ENCODE measurements at regions not wholly inside any gene's neighbourhood (a gene's known extent, or its start where the extent isn't known, plus 50 kb on each side); places are given as distances from the start of the nearest gene placed in this dataset.
"Not testable (repeated sequence)": the region's sequence is repeated elsewhere in the genome, so short reads cannot be mapped to it uniquely, and the experiment has no call there.

DNA sequence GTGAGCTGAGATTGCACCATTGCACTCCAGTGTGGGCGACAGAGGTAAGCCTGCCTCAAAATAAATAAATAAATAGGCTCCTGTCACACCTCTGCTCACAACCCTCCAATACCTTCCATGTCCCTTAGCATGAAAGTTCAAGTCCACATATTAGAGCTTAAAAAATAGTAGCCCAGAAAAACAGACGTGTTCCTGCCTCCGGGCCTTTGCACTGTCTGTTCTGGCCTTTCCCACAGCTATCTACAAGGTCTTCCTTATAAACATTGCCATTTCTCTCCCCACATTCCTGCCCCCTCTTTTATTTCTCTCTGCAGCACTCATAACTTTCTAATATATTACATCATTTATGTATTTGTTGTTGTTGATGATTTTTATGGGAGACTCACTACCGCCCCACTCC is 85.6 kb upstream of the CASZ1 start (continued):
- TF ChIP-seq, protein P1, sequence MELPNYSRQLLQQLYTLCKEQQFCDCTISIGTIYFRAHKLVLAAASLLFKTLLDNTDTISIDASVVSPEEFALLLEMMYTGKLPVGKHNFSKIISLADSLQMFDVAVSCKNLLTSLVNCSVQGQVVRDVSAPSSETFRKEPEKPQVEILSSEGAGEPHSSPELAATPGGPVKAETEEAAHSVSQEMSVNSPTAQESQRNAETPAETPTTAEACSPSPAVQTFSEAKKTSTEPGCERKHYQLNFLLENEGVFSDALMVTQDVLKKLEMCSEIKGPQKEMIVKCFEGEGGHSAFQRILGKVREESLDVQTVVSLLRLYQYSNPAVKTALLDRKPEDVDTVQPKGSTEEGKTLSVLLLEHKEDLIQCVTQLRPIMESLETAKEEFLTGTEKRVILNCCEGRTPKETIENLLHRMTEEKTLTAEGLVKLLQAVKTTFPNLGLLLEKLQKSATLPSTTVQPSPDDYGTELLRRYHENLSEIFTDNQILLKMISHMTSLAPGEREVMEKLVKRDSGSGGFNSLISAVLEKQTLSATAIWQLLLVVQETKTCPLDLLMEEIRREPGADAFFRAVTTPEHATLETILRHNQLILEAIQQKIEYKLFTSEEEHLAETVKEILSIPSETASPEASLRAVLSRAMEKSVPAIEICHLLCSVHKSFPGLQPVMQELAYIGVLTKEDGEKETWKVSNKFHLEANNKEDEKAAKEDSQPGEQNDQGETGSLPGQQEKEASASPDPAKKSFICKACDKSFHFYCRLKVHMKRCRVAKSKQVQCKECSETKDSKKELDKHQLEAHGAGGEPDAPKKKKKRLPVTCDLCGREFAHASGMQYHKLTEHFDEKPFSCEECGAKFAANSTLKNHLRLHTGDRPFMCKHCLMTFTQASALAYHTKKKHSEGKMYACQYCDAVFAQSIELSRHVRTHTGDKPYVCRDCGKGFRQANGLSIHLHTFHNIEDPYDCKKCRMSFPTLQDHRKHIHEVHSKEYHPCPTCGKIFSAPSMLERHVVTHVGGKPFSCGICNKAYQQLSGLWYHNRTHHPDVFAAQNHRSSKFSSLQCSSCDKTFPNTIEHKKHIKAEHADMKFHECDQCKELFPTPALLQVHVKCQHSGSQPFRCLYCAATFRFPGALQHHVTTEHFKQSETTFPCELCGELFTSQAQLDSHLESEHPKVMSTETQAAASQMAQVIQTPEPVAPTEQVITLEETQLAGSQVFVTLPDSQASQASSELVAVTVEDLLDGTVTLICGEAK (IDR thresholded peaks at IDR 0.05; ENCODE audit: borderline replicate concordance), result no peak
- TF ChIP-seq ZNF24 (IDR thresholded peaks at IDR 0.05), result no peak
- TF ChIP-seq SIN3A (IDR thresholded peaks at IDR 0.05; ENCODE audit: low read depth, low read length), result no peak
- TF ChIP-seq, protein P2, sequence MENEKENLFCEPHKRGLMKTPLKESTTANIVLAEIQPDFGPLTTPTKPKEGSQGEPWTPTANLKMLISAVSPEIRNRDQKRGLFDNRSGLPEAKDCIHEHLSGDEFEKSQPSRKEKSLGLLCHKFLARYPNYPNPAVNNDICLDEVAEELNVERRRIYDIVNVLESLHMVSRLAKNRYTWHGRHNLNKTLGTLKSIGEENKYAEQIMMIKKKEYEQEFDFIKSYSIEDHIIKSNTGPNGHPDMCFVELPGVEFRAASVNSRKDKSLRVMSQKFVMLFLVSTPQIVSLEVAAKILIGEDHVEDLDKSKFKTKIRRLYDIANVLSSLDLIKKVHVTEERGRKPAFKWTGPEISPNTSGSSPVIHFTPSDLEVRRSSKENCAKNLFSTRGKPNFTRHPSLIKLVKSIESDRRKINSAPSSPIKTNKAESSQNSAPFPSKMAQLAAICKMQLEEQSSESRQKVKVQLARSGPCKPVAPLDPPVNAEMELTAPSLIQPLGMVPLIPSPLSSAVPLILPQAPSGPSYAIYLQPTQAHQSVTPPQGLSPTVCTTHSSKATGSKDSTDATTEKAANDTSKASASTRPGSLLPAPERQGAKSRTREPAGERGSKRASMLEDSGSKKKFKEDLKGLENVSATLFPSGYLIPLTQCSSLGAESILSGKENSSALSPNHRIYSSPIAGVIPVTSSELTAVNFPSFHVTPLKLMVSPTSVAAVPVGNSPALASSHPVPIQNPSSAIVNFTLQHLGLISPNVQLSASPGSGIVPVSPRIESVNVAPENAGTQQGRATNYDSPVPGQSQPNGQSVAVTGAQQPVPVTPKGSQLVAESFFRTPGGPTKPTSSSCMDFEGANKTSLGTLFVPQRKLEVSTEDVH (IDR thresholded peaks at IDR 0.05; ENCODE audit: low read depth, partially characterized antibody), result no peak
- TF ChIP-seq, protein P3, sequence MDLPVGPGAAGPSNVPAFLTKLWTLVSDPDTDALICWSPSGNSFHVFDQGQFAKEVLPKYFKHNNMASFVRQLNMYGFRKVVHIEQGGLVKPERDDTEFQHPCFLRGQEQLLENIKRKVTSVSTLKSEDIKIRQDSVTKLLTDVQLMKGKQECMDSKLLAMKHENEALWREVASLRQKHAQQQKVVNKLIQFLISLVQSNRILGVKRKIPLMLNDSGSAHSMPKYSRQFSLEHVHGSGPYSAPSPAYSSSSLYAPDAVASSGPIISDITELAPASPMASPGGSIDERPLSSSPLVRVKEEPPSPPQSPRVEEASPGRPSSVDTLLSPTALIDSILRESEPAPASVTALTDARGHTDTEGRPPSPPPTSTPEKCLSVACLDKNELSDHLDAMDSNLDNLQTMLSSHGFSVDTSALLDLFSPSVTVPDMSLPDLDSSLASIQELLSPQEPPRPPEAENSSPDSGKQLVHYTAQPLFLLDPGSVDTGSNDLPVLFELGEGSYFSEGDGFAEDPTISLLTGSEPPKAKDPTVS (IDR thresholded peaks at IDR 0.05; ENCODE audit: low read depth, low read length), result no peak
- no peak for TF ChIP-seq CBX5 (IDR thresholded peaks at IDR 0.05; ENCODE audit: low read depth)

DNA sequence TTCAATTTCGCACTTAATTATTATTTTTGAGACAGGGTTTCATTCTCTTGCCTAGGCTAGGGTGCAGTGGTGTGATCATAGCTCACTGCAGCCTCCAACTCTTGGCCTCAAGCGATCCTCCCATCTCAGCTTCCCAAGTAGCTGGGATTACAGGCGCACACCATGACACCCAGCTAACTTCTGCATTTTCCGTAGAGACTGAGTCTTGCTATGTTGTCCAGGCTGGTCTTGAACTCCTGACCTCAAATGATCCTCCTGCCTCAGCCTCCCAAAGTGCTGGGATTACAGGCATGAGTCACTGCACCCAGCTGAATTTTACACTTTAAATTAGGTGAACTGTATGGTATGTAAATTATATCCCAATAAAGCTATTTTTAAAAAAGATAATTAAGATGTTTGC is 90.6 kb upstream of the CASZ1 start:
- H4K20me1 ChIP-seq (ENCODE audit: control insufficient read depth, insufficient read depth); H3K79me2 ChIP-seq (ENCODE audit: control insufficient read depth, insufficient read depth, low read length); intact Hi-C loops (cut with micrococcal nuclease; ENCODE audit: unreplicated experiment); FAIRE-seq; H3K4me1 ChIP-seq (ENCODE audit: control insufficient read depth, insufficient read depth, low read length); H3K9me3 ChIP-seq (replicated peaks; ENCODE audit: control insufficient read depth, insufficient read depth, low read length); POLR2A ChIA-PET; H3K4me2 ChIP-seq (ENCODE audit: control insufficient read depth, insufficient read depth); DNase-seq (ENCODE audit: low read depth, low spot score); ATAC-seq; H3K27ac ChIP-seq (ENCODE audit: control insufficient read depth, insufficient read depth); H3K4me3 ChIP-seq; BruUV-seq (replicated peaks); H3K27me3 ChIP-seq (replicated peaks in 1 of 2; ENCODE audit: control insufficient read depth in 2 of 2, insufficient read depth in 2 of 2, low read length in 1 of 2); H2AFZ ChIP-seq (ENCODE audit: control insufficient read depth, low read depth, low read length); in situ Hi-C loops (cut with MboI); H3K36me3 ChIP-seq (ENCODE audit: control insufficient read depth in 2 of 2, insufficient read depth in 2 of 2, low read length in 1 of 2); RAD21 ChIA-PET (ENCODE audit: unreplicated experiment); H3K9ac ChIP-seq (ENCODE audit: control insufficient read depth, insufficient read depth, low read length); SMC1A ChIA-PET (ENCODE audit: uncharacterized antibody, unreplicated experiment): not testable (repeated sequence)
- 83% methylated on average over 4 of the region's 4 CpGs for WGBS (ENCODE audit: insufficient coverage, insufficient replicate concordance, low lambda C conversion rate, missing lambda C conversion rate)
- CTCF ChIA-PET, result interaction anchor here (0.9 to 1.0 kb wide), 3 partner anchors 22 to 392 kb away, joined by 3 read pairs; no protein-coding TSS in a partner anchor

Data from GM12878 (cell line).